HG03139 (cell line): ENCODE measurements at regions not wholly inside any gene's neighbourhood (a gene's known extent, or its start where the extent isn't known, plus 50 kb on each side); places are given as distances from the start of the nearest gene placed in this dataset.
"Not testable (repeated sequence)": the region's sequence is repeated elsewhere in the genome, so short reads cannot be mapped to it uniquely, and the experiment has no call there.

Experiments
- ATAC-seq: cut with Tn5 transposase; IDR thresholded peaks from one replicate; pipeline ENCODE4 v1.9.1; 2021; ENCODE audit not compliant: unreplicated experiment

DNA sequence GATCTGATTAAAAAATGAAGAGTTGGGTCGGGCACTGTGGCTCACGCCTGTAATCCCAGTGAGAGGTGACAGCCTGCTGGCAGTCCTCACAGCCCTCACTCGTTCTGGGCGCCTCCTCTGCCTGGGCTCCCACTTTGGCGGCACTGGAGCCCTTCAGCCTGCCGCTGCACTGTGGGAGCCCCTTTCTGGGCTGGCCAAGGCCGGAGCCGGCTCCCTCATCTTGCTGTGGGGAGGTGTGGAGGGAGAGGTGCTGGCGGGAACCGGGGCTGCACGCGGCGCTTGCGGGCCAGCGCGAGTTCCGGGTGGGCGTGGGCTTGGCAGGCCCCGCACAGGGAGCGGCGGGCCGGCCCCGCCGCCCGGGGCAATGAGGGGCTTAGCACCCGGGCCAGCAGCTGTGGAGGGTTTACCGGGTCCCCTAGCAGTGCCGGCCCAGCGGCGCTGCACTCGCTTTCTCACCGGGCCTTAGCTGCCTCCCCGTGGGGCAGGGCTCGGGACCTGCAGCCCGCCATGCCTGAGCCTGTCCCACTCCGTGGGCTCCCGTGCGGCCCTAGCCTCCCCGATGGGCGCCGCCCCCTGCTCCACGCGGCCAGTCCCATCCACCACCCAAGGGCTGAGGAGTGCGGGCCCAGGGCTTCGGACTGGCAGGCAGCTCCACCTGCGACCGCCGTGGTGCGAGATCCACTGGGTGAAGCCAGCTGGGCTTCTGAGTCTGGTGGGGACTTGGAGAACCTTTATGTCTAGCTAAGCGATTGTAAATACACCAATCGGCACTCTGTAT lies 534.1 kb upstream of the ARRDC3 start:
- not testable (repeated sequence) for ATAC-seq

DNA sequence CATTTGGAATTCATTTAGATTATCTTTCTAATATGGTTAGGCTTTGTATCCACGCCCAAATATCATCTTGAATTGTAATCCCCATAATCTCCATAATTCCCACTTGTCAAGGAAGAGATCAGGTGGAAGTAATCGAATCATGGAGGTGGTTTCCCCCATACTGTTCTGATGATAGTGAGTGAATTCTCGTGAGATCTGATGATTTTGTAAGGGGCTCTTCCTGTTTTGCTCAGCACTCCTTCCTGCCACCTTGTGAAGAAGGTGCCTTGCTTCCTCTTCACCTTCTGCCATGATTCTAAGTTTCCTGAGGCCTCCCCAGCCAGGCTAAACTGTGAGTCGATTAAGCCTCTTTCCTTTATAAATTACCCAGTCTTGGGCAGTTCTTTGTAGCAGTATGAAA lies 527.5 kb upstream of the ARRDC3 start:
- no peak for ATAC-seq

DNA sequence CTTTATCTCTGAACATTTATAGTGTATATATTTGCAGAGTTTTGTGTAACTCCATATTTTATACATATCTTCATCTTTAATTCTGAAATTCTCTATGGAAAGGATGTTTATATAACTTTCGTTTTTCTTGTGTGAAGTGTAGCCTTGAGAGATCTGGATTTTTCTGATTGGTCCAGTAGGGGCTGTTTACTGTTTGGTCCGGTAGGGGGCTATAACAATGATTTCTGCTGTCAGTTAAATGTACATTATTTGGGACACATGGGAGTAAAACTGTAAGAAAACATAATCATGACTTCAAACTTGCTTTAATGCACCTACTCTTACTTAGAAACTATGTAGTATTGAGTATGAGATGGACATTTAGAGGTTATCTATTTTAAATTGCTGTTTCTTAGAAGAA lies 527.1 kb upstream of the ARRDC3 start:
- ATAC-seq, result no peak

DNA sequence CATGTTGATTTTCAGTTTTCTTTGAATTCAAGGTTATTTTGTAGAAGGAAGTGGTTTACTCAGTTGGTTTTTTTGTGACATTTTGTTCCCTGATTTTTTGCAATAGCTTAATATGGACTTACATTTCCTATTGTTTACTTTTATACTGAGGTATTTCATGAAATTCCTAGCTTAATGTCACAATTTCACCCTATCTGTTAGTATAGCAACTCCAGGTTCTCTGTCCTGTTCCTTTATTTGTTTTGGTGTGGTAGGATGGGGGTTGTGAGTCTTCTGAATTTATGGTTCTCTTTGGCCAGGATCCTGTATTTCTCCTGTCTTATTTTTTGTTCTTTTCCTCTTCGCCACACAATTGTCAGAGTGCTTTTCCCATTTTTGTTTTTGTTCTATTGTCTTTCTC lies 523.4 kb upstream of the ARRDC3 start:
- ATAC-seq, result no peak

DNA sequence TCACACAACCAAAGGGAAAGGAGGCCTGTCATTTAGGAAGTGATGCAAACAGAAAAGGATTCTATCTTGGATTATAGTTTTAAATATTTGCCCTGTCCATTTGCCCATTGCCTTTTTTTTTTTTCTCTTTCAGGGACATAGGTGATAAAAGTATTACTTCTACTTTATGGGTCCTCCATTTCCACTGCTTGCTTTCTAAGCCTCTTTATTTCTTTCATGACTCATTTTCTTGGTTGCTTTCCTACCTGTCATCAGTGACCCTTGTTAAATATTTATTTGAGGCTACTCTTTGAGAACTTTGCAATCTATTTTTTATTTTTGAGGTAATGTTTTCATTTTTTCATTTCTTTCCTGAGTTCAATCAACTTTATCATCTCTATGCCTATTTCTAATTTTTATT lies 522.9 kb upstream of the ARRDC3 start:
- ATAC-seq, result no peak

DNA sequence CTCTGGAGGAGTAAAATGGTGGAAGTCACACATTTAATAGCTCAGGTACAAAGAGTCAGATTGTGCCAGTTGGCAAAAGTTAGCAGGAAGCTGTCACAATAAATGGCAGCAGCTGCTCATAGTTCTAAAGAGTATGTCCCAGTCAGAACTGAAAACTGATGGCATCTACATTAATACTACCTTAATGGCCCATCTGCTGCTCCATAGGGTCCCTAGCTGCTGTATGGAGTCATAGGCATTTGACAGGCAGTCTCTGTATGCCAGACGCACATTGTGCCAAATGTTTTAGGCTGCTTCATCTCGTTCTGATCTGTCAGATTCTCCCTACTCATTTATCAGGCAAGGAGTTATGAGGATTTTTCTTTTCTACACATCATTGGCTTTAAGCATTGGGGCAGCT lies 515.8 kb upstream of the ARRDC3 start:
- no peak for ATAC-seq

DNA sequence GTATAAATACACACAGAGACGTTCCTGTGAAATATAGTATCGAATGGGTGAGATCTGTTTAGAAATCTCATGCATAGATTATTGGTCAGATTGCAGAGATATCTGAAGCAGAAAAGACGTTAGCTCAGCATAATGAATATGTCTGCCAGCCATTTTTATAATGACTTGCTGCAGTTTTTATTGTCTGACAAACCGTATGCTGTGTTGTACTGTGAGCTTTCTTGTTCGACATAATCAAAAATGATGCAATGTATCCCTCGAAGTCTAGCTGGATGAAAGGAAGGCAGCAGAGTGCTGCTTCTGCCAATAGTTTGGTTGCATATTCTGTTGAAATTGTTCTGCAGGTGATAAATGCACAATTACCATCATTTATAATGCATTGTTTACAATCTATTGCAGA lies 514.9 kb upstream of the ARRDC3 start:
- ATAC-seq, result no peak

DNA sequence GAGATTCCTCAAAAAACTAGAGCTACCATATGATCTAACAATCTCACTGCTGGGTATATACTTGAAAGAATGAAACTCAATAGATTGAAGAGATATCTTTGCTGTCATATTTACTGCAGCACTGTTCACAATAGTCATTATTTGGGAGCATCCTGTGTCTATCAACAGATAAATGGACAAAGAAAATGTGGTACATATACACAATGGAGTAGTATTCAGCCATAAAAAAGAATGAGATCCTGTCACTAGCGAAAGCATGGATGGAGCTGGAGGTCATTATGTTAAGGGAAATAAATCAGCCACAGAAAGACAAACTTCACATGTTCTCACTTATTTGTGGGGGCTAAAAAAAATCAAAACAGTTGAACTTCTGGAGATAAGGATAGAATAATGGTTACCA lies 505.7 kb upstream of the ARRDC3 start:
- ATAC-seq, result no peak

DNA sequence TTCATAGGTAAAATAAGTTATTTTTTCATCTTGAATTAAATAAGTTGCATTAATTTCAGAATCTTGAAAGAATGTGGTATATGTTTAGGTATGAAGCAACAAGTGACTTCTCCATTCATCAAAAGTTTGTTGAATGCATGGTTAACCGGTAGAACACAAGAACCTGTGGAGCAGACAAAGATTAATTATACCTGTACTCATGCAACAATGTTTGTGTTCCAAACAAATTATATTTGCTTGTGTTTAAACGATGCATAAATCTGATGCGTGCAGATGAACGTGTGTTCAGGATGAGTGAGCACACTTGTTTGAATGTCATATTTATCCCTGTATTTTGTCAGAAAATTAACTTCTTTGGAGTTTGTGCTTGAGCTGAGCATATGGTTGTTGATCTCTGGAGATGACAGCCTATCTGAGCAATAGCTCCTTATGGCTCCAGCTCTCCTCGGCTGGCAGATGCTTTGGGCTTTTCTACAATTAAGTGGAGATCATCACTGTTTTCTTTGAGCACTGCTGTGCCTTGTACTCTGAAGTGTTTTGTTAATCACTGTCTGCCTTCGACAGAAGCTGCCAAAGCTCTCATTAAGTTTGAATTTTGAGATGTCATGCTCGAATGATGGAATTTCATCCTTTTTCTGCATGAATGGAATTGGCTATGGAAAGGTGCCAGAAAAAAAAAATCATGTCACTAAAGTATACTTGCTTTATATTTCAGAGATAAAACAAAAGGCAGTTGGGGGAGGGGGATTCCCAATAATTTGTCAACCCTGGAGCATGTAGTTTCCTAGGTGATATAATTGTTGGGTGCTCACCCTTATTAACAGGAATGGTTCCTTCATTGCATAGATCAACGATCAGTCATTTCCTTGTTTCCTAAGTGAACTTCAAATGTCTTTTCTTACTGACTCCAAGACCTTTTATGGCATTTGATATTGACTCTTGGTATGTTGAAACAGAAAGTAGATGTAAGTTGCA lies 502.5 kb upstream of the ARRDC3 start:
- no peak for ATAC-seq

DNA sequence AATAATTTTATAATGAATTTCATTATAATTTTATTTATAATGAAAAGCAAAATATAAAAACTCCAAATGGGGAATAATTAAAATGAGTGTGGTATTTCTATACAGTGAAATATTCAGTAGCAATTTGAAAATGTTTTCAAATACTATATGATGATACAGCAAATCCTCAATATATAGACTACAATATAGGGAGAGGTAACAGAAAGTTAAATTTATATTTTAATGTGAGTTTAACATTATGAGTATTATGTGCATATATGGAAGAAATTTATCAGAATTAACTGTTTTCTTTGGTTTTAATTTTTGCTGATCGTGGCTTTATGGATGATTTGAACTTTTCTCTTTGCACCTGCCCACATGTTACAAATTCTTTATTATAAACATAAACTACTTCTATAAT lies 500.9 kb upstream of the ARRDC3 start:
- ATAC-seq, result no peak

DNA sequence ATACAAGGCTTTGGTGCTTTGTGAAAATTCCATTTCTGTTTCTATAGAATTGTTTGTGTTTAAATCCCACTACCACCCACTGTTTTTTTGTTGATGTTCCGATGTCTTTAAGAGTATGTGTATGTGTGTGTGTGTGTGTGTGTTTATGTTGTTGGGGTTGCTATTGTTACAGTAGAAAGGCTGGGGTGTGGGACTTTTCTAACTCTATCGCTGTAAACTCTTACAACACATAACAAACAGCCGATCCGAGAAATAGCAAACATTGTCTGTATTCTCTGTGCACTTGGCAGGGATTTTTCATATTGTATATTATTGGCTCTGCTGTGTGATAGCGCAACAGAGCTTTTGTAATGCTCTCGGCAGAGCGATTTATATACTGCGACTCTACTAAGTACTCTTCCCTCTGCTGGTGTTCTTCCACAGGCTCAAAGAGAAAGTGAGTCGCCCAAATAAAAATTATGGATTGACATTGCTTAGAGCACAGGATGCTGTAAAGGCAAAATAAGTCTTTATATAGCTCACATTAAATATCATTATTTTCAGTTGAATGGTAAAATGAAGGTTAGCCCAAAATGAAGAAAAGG lies 492.2 kb upstream of the ARRDC3 start:
- no peak for ATAC-seq

DNA sequence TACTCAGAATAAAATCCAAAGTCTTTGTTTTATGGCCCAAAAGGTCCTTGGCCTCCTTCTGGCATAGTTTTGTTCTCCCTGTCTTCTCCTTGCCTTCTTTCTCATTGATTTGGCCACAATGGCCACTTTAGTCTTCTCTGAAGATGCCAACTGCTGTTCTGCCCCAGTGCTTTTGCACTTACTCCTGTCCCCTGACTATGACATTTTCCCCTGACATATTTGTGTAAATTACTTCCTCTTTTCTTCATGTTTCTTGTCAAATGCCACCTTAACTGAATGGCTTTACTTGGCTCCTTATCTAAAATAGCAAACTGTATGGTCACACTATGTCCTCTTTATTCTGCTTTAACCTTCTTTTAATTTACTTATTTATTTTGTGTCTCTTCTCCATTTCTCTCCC lies 484.7 kb upstream of the ARRDC3 start:
- ATAC-seq, result no peak

DNA sequence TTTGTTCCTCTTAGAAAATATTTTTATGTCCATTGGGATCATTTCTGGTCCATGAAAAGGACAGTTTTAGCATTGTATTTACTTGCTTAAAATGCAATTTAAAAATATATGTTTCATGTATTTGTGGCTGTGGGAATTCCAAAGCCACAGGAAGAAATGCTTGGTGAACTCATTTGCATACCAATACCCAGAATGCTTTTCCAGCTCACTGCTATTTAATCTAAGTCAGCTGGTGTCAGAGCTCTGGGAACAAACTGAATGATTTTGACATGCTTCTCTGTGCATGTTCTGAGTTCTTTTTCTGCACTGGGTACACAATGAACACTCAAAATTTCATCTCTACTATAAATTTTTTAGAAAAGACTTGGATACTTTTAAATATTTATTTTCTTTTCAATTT lies 482.8 kb upstream of the ARRDC3 start:
- ATAC-seq, result no peak

DNA sequence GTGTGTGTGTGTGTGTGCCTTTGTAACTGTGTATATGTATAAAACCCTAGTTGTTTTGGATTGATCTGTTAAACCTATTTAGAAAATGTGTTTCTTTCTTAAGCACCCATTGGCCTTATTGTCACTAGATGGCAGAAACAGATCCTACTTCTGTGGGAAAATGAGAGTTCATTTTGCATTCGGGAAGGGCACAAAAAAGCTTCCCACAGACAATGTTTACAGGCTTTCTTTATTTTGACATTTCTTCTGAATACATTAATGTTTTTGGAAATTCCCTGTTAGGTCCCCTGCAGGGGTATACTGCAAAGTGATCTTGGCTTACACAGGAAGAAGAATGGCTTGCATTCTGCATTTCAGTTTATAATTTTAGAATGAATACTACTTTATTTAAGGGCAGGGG lies 481.8 kb upstream of the ARRDC3 start:
- ATAC-seq, result no peak

DNA sequence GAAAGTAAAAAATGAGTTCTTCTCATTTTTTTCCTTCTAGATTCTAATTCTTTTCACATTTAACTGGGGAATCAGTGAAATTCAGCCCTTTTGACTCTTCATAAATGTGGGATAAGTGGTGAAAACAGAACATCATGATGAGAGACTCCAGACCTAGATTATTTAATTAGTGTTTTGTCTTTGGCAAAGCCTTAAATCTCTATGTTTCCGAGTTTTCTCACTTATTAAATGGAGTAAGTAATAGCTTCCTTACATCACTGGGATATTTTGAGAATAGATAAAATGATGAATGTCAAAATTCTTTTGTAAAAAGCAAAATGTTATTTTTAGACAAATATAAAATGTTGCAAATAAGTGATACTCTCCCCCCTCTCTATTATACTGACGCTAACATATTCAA lies 468.6 kb upstream of the ARRDC3 start:
- ATAC-seq, result no peak

DNA sequence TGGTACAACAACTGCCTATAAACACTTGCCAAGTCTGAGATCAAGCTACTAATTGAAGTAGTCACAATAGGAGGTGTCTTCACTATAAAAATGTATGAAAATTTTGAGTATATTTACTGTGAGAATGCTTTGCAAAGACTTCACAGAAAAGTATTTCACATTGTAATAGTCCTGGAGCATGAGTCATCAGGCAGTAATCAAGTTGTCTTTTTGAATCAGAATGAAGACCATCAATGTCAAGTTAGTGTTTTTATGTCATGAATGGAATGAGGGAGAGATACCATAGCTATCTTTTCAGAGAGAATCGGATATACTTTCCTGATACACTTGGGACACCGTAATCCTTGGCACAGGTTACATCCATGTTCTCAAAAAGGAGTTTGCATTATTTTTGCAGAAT lies 466.9 kb upstream of the ARRDC3 start:
- no peak for ATAC-seq

DNA sequence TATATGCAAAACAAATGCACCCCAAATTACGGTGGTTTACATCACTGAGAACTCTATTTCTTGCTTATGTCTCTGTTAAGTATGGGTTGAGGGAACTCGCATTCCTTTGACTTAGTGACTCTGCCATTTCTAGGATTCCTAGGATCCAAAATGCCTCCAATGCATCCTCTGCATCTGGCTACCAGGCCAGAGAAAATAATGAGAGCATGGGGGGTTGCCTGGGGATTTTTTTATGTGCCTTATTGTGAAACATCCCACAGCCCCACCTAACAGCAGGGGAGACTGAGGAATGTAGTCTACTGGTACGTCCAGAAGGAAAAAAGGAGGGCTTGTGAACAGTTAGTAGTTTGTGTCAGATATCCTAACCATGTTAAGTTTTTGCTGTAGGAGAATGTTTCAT lies 466.0 kb upstream of the ARRDC3 start:
- no peak for ATAC-seq

DNA sequence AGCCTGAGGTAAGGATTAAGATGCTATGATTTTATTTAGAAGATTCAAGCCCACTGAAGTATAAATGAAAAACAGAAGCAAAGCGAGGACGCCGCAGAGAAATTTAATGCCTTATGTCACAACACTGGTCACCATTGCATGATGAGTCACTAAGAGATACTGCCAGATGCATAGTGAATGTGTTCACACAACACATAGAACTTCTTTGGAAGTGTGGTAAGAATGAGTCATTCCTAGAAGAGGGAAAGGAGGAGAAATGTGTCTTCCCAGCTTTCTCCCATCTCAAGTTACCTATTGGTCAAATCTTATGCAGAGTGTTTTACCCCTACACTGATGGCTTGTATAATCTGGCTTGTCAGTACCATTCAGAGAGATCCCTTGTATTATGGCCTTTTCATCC lies 465.3 kb upstream of the ARRDC3 start:
- ATAC-seq, result no peak

DNA sequence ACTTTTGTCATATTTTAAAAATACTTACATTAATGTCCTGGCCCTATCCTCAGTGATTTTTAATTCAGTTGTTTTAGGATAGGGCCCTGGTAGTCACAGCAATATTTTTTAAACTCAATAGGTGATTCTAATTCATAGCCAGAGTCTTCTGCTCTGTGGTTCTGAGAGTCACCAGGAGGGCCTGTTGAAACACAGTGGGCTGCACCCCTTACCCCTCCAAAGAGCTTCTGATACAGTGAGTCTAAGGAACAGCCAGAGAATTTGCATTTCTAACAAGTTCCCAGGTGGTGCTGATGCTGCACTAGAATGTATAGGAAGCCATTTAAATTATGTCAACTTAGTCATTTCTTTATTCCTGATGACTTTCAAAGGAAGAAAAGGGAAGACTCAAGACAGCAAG lies 458.3 kb upstream of the ARRDC3 start:
- no peak for ATAC-seq

DNA sequence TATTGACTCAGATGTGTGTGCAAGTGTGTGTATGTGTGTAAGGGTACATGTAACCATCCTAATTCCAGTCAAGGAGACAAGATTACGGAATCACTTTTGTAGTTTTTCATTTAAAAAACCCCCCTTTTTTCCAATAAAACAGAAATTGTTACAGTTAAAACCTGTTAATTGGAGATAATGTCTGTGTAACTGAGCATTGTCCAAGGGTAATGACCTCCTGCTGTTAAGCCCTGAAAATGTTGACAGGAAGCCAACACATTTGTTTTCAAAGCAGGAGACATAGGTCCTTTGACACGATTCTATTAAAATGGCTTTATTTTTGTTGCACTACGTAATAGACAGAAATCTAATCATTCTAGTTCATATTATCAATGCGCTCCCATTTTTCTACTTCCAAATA lies 457.3 kb upstream of the ARRDC3 start:
- ATAC-seq, result no peak

DNA sequence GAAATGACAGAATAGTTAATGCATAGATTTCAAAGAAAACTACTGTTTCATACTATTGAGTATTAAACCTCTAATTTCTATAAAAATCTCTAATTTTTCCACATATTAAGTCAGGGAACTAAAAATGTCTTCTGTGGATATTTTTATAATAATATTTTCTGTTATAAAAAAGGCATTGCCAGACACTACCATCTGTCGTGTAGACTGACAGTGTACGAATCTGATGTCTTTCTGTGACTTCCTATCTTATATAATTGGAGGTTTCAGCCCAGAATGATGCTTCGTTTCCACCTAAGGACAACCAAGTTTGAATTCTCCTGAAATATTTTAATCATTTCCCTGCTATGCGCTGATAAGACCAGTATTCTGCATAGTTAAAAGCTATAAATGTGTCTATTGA lies 456.6 kb upstream of the ARRDC3 start:
- ATAC-seq, result no peak

DNA sequence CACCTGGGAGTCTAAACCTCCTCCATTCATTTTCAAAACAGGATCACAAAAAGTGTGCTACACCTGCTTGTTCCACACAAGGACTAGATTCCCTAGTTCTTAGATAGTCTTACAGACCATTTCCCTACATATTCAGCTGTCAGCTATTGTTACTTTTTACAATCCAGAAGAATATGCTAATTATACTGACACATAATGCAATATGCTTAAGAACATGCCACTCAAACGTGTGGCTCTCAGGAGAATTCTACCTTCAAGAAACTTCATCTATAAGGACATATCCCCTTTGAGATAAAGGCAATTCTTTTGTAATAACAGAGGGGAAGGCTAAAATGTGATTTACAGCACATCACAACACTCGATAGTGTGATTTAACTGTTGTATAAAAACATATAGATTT lies 456.1 kb upstream of the ARRDC3 start:
- ATAC-seq, result no peak
